NCI-H1694 treated with DMSO at 0.1 percent for 48 hours (cell line): ENCODE measurements at regions not wholly inside any gene's neighbourhood (a gene's known extent, or its start where the extent isn't known, plus 50 kb on each side); places are given as distances from the start of the nearest gene placed in this dataset.
"Not testable (repeated sequence)": the region's sequence is repeated elsewhere in the genome, so short reads cannot be mapped to it uniquely, and the experiment has no call there.

ENCODE experiments used
- DNase-seq: peaks from one replicate; lab custom pipeline; 2025; lab: John Stamatoyannopoulos, UW

DNA sequence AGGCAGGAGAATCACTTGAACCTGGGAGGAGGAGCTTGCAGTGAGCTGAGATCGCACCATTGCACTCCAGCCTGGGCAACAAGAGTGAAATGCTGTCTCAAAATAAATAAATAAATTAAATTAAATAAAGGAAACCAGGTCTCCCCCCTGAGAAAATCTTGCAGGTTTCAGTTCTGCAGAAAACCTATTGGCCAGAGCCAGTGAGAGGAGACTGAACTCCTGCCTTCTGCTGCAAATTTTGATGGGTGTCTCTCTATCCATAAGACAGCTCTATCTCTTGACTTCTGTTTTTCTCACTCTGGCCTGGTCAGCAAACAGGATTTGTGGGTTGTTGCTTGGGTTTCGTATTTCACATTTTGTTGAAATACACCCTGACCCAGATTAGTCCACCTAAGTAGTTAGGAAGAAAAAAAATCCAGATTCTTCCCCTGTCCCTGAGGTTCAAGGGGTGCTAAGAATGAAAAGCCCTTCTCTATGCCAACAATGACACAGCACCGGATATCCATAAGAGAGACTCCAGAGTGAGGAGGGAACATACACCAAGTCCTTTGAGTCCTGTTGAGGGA, 86.7 kb upstream of the MAP4K4 start:
- DNase-seq, result no peak

GRCh38 chr2:101609433-101609832, 88.1 kb upstream of the MAP4K4 start:
- no peak for DNase-seq

DNA sequence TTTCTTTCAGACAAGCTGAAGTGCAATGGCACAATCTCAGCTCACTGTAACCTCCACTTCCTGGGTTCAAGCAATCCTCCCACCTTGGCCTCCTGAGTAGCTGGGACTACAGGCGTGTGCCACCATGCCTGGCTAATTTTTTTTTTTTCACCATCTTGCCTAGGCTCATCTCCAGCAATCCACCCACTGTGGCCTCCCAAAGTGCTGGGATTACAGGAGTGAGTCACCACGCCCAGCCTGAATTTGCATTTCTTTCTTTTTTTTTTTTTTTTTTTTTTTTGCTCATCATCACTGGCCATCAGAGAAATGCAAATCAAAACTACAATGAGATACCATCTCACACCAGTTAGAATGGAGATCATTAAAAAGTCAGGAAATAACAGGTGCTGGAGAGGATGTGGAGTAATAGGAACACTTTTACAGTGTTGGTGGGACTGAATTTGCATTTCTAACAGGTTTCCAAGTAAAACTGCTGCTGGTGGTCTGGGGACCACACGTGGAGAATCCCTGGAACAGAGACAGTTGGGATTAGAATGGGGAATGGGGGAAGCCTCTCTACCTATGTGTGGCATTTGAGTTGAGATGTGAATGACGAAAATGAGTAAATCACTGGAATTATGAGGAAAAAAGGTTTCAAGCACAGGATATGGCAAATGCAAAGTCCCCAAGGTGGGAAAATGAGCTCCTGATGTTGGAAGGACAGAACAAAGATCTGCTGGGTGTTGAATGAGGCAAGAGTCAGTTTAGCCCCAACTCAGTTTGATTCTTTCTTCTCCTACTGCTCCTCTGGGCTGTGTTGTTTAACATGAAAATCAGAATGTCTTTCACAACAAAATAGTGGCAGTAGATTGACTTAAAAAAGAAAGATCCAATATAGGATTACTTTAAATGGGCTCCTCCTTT, 88.8 kb upstream of the MAP4K4 start:
- no peak for DNase-seq

DNA sequence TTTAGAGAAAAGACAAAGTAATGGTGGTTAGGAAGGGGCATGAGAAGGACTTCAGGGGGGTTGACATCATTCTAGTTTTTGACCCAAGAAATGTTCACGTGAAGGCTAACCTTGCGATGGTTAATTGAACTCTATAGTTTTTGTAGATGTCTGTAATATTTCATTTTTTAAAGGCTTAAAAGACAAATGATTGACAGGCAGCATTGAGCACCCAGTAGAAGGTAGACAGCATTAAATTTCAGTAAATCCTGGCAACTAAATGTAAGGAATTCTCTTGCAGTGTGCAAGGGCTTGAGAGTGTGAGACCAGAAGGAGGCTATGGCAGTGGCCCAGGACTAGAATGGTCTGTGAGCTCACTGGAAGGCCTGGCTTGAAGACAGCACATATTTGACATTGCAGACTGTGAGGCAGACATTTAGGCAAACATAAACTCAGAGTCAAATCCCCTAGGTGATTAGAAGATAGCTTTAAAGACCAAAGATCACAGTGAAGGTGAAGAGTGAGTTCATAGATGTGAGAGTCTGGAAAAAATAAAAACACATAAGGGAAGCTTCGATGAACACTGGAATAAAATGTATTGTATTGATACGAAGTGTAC, 100.1 kb upstream of the MAP4K4 start:
- no peak for DNase-seq

- DNase-seq, result no peak
Measured at GRCh38 chr2:101596333-101596732, 101.2 kb upstream of the MAP4K4 start.

DNA sequence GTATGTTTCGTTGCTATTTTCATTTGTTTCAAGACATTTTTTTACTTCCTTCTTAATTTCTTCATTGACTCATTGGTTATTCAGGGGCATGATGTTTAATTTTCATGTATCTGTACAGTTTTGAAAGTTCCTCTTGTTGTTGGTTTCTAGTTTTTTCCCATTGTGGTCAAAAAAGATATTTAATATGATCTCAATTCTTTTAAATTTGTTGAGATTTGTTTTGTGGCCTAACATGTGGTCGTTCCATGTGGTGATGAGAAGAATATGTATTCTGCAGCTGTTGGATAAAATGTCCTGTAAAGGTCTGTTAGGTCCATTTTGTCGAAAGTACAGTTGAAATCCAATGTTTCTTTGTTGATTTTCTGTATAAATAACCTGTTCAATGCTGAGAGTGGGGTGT, 110.3 kb upstream of the MAP4K4 start:
- no peak for DNase-seq

- no peak for DNase-seq
Measured at GRCh38 chr2:101583861-101584260, 108.9 kb upstream of the RFX8 start.

DNA sequence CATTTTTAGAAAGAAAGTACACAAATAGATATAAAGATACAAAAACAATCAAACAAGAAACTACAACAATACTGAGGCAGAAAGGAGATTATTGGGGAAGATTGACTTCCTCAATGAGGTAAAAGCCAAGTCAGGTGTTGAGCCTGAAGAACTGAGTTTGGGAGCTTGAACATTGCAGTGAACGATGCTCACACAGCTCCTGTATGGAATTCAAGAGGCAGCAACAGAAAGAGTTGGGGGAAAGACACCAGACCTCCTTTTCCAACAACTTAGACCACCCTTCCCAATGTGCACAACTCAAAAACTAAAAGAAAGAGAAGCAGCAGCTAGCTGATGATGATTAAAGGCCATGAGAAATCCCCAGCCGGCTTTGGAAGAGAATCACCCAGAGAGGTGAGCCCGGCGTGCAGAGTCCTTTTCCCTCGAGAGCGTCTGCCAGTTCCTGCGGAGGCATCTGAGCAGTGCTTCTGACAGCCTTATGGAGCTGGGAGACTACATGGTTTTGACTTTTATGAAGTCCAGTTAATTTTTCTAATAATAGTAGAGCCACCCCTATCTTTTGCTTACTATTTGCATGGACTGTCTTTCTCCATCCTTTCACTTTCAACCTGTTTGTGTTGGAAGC, 106.9 kb upstream of the RFX8 start:
- no peak for DNase-seq

GRCh38 chr2:101580528-101580927, 105.6 kb upstream of the RFX8 start:
- peak; percentile 46 for DNase-seq

DNA sequence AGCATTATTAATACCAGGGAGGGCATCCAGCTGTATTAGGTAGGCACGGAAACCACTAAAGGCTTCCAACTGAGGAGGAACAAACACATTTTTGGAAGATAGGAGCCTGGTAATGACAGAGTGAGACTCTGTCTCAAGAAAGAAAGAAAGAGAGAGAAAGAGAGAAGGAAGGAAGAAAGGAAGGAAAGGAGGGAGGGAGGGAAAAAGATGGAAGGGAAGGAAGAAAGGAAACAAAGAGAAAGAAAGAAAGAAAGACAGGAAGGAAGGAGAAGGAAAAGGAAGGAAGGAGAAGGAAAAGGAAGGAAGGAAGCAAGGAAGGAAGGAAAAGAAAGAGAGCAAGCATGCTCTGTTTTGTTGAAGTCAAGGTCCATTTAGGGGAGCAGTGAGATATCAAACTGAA, 103.8 kb upstream of the RFX8 start:
- DNase-seq, result no peak

GRCh38 chr2:101578135-101578534, 103.2 kb upstream of the RFX8 start:
- not testable (repeated sequence) for DNase-seq

GRCh38 chr2:101577173-101577572, 102.3 kb upstream of the RFX8 start:
- DNase-seq, result no peak

GRCh38 chr2:101574622-101575021, 99.7 kb upstream of the RFX8 start:
- no peak for DNase-seq

GRCh38 chr2:101571951-101572350, 97.0 kb upstream of the RFX8 start:
- DNase-seq, result no peak

DNA sequence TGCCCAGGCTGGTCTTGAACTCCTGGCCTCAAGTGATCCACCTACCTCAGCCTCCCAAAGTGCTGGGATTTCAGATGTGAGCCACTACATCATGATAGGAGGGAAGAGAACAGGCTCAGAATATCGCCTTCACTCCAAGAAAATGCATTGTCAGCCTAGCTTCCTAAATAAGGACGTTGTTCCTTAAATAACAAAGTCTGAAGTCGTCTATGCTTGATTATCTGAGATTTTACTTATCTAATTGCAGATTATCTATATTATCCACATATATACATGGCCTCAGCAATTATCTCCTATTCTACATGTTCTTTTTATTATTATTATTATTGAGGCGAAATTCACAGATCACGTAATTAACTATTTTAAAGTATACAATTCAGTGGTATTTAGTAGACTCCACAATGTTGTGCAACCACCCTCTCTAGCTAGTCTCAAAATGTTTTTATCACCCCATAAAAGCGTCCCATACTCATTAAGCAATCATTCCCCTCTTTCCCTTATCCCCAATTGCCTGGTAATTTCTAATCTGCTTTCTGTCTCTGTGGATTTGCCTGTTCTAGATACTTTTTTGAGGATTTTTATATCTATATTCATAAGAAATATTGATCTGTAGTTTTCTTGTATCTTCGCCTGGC, 95.1 kb upstream of the RFX8 start:
- DNase-seq, result no peak

DNA sequence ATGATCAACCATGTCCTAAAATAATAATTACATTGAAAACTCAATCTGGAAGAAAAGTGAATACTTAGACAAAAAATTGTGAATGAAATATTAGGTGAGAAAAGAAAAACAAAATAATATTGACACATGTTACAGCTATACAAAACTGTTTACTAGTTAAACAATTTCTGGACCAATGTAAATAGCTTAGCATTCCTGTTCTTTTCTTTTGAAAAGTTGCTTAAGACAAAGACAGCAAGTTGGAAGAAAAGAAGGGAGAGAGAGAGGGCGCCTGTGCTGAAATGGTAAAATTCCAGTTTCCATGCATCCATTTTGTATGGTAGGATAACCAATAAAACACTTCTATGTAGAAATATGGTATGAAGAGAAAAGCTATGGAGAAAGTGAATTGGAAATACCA, 94.1 kb upstream of the RFX8 start:
- DNase-seq, result no peak

GRCh38 chr2:101566632-101567228, 91.8 kb upstream of the RFX8 start:
- DNase-seq, result no peak

- DNase-seq, result no peak
Measured at GRCh38 chr2:101563849-101564248, 88.9 kb upstream of the RFX8 start.

GRCh38 chr2:101560780-101561315, 85.9 kb upstream of the RFX8 start:
- DNase-seq, result no peak

DNA sequence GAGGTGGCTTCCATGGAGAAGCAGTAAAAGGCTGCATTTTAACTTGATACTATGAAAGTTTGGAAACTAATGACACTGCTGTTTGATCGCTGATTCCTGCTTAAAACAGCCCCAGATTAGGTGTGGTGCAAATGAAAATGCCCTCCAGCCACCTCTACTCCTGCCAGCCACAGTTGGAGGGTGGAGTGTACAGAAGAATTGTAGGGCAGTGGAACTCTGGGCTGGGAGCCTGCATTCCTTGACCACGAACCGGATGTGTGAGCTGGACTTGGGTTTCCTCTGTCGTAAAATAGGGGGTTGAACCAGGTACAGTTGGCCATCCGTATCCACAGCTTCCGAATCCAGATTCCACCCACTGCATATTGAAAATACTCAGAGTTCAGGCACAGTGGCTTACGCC, 84.6 kb upstream of the RFX8 start:
- no peak for DNase-seq

GRCh38 chr2:101558740-101559525, 84.0 kb upstream of the RFX8 start:
- no peak for DNase-seq
